GM21786 (cell line): ENCODE measurements at regions not wholly inside any gene's neighbourhood (a gene's known extent, or its start where the extent isn't known, plus 50 kb on each side); places are given as distances from the start of the nearest gene placed in this dataset.
A peak's percentile ranks its signal among the peaks of the same experiment; 100 is the strongest.

Experiments used
- ATAC-seq: cut with Tn5 transposase; IDR thresholded peaks from one replicate; pipeline ENCODE4 v1.9.1; 2021; ENCODE audit not compliant: unreplicated experiment

GRCh38 chr2:37833423-37833822 is 91.7 kb upstream of the RMDN2 start:
- no peak for ATAC-seq

- no peak for ATAC-seq
Observed at GRCh38 chr2:37836270-37836669, 88.8 kb upstream of the RMDN2 start.

GRCh38 chr2:37836711-37837110 is 88.4 kb upstream of the RMDN2 start:
- no peak for ATAC-seq

GRCh38 chr2:37837628-37838328 is 87.3 kb upstream of the RMDN2 start:
- no peak for ATAC-seq

GRCh38 chr2:37838541-37839167 is 86.4 kb upstream of the RMDN2 start:
- ATAC-seq, result no peak

- ATAC-seq, result no peak
Observed at GRCh38 chr2:37839991-37840390, 85.1 kb upstream of the RMDN2 start.

- ATAC-seq, result no peak
Observed at GRCh38 chr2:37842732-37843440, 82.2 kb upstream of the RMDN2 start.

GRCh38 chr2:37843556-37843955 is 81.5 kb upstream of the RMDN2 start:
- no peak for ATAC-seq

GRCh38 chr2:37846207-37846606 is 78.9 kb upstream of the RMDN2 start:
- ATAC-seq, result no peak

GRCh38 chr2:37847792-37848191 is 77.3 kb upstream of the RMDN2 start:
- ATAC-seq, result no peak

GRCh38 chr2:37848451-37848850 is 76.6 kb upstream of the RMDN2 start:
- no peak for ATAC-seq

- no peak for ATAC-seq
Observed at GRCh38 chr2:37849911-37850310, 75.2 kb upstream of the RMDN2 start.

- peak; percentile 19 for ATAC-seq
Observed at GRCh38 chr2:37851428-37851827, 73.7 kb upstream of the RMDN2 start.

- ATAC-seq, result peak; percentile 66
Observed at GRCh38 chr2:37851828-37852584, 73.1 kb upstream of the RMDN2 start.

- no peak for ATAC-seq
Observed at GRCh38 chr2:37852585-37853014, 72.5 kb upstream of the RMDN2 start.

- ATAC-seq, result no peak
Observed at GRCh38 chr2:37854676-37855282, 70.3 kb upstream of the RMDN2 start.

- no peak for ATAC-seq
Observed at GRCh38 chr2:37855283-37856041, 69.6 kb upstream of the RMDN2 start.

- no peak for ATAC-seq
Observed at GRCh38 chr2:37856101-37856751, 68.9 kb upstream of the RMDN2 start.

- no peak for ATAC-seq
Observed at GRCh38 chr2:37857575-37858399, 67.3 kb upstream of the RMDN2 start.
